OCI-LY7 (cell line): ENCODE measurements at regions not wholly inside any gene's neighbourhood (a gene's known extent, or its start where the extent isn't known, plus 50 kb on each side); places are given as distances from the start of the nearest gene placed in this dataset.
"Not testable (repeated sequence)": the region's sequence is repeated elsewhere in the genome, so short reads cannot be mapped to it uniquely, and the experiment has no call there.

Experiments used
- BruUV-seq: library from RNA; stranded (reverse); fragments of 400-500 nt; replicated peaks from 2 replicates; lab custom pipeline; 2021; lab: Mats Ljungman, UMichigan
- CTCF ChIA-PET: fragments of 300-600 bp; sonication (Branson Sonifier 250); formaldehyde crosslinking; loops from one replicate; lab custom pipeline; 2022; ENCODE audit warnings: antibody characterized with exemption; ENCODE audit not compliant: unreplicated experiment; lab: Charles Lee
- POLR2A ChIA-PET: fragments of 300-600 bp; sonication (Branson Sonifier 250); formaldehyde crosslinking; loops from one replicate; lab custom pipeline; 2022; ENCODE audit warnings: antibody characterized with exemption; lab: Charles Lee
- DNase-seq: peaks from one replicate; pipeline ENCODE4 v3.0.0-alpha.2; 2015; ENCODE audit warnings: low spot score
- H2AFZ ChIP-seq: fragments of 200-600 bp; sonication (generic), shearing (Covaris generic); 2 replicates; pipeline ENCODE4 v1.6.1; 2014; ENCODE audit warnings: mild to moderate bottlenecking, antibody characterized with exemption, low read length, moderate library complexity
- H3K27ac ChIP-seq: fragments of 200-600 bp; sonication (generic); 2 replicates; pipeline ENCODE4 v1.5.1; 2014; ENCODE audit warnings: mixed run types, low read depth, mild to moderate bottlenecking, moderate library complexity, low read length, inconsistent platforms; ENCODE audit not compliant: poor library complexity, severe bottlenecking
- H3K36me3 ChIP-seq: fragments of 200-600 bp; sonication (generic); 2 replicates; pipeline ENCODE4 v1.6.1; 2014; ENCODE audit warnings: mild to moderate bottlenecking, antibody characterized with exemption, low read length, moderate library complexity, mixed read lengths; ENCODE audit not compliant: insufficient read depth
- H3K4me1 ChIP-seq: fragments of 200-600 bp; sonication (generic); 2 replicates; pipeline ENCODE4 v1.5.1; 2014; ENCODE audit warnings: mild to moderate bottlenecking, low read length; ENCODE audit not compliant: insufficient read depth, poor library complexity, severe bottlenecking
- H3K4me2 ChIP-seq: fragments of 200-600 bp; sonication (generic); 2 replicates; pipeline ENCODE4 v1.6.1; 2014; ENCODE audit warnings: mild to moderate bottlenecking, low read length
- H3K4me3 ChIP-seq: fragments of 200-600 bp; sonication (generic); 2 replicates; pipeline ENCODE4 v1.5.1; 2014; ENCODE audit warnings: mild to moderate bottlenecking, low read depth, low read length; ENCODE audit not compliant: poor library complexity, severe bottlenecking
- H3K79me2 ChIP-seq: fragments of 200-600 bp; sonication (generic); 2 replicates; pipeline ENCODE4 v1.6.1; 2016; ENCODE audit warnings: low read depth, mild to moderate bottlenecking, low read length, moderate library complexity, mixed read lengths; ENCODE audit not compliant: insufficient read depth
- H3K9me2 ChIP-seq: fragments of 200-600 bp; sonication (generic); 2 replicates; pipeline ENCODE4 v1.6.1; 2016; ENCODE audit warnings: mild to moderate bottlenecking, low read length, mixed read lengths; ENCODE audit not compliant: insufficient read depth
- H3K9me3 ChIP-seq: fragments of 200-600 bp; sonication (generic); 2 replicates; pipeline ENCODE4 v1.6.1; 2014; ENCODE audit warnings: mild to moderate bottlenecking, mixed run types, low read length, mixed read lengths
- H4K20me1 ChIP-seq: fragments of 200-600 bp; sonication (generic); 2 replicates; pipeline ENCODE4 v1.6.1; 2014; ENCODE audit warnings: mild to moderate bottlenecking, antibody characterized with exemption, low read length, moderate library complexity, mixed read lengths; ENCODE audit not compliant: insufficient read depth
- intact Hi-C: fragments of 100-400 bp; cut with micrococcal nuclease; formaldehyde crosslinking; loops from one replicate; pipeline ENCODE4 v1.10.0; 2022; ENCODE audit not compliant: unreplicated experiment

- H4K20me1 ChIP-seq, H2AFZ ChIP-seq, H3K79me2 ChIP-seq, POLR2A ChIA-PET, H3K9me3 ChIP-seq, CTCF ChIA-PET, H3K4me3 ChIP-seq, DNase-seq, BruUV-seq, H3K36me3 ChIP-seq, H3K4me2 ChIP-seq, H3K27ac ChIP-seq, H3K4me1 ChIP-seq, H3K9me2 ChIP-seq, intact Hi-C loops: not testable (repeated sequence)
These were observed 5507.7 kb upstream of the TPTE start for GRCh38 chr21:5013455-5014304.

- H4K20me1 ChIP-seq, DNase-seq, H3K4me3 ChIP-seq, intact Hi-C loops, BruUV-seq, CTCF ChIA-PET, POLR2A ChIA-PET, H3K4me1 ChIP-seq, H3K9me3 ChIP-seq, H3K9me2 ChIP-seq, H3K27ac ChIP-seq, H3K4me2 ChIP-seq, H3K36me3 ChIP-seq, H3K79me2 ChIP-seq, H2AFZ ChIP-seq: not testable (repeated sequence)
These were observed 5506.2 kb upstream of the TPTE start for GRCh38 chr21:5015187-5015586.

- H3K9me2 ChIP-seq, H3K36me3 ChIP-seq, H3K4me1 ChIP-seq, CTCF ChIA-PET, H3K27ac ChIP-seq, H3K79me2 ChIP-seq, H3K9me3 ChIP-seq, DNase-seq, H2AFZ ChIP-seq, intact Hi-C loops, H3K4me2 ChIP-seq, POLR2A ChIA-PET, H3K4me3 ChIP-seq, BruUV-seq, H4K20me1 ChIP-seq: not testable (repeated sequence)
These were observed 5502.3 kb upstream of the TPTE start for GRCh38 chr21:5019120-5019519.

GRCh38 chr21:5021815-5022214 is 5499.6 kb upstream of the TPTE start:
- intact Hi-C loops, H3K36me3 ChIP-seq, H3K4me1 ChIP-seq, H3K4me3 ChIP-seq, H3K9me3 ChIP-seq, H3K79me2 ChIP-seq, H3K9me2 ChIP-seq, H4K20me1 ChIP-seq, POLR2A ChIA-PET, CTCF ChIA-PET, H2AFZ ChIP-seq, H3K4me2 ChIP-seq, DNase-seq, H3K27ac ChIP-seq, BruUV-seq: not testable (repeated sequence)

GRCh38 chr21:5022254-5022653 is 5499.1 kb upstream of the TPTE start:
- not testable (repeated sequence) for BruUV-seq, DNase-seq, H3K79me2 ChIP-seq

GRCh38 chr21:5022748-5023147 is 5498.6 kb upstream of the TPTE start:
- POLR2A ChIA-PET, result not testable (repeated sequence)

More at GRCh38 chr21:5022254-5022653, 5499.1 kb upstream of the TPTE start:
- POLR2A ChIA-PET, H2AFZ ChIP-seq, H3K27ac ChIP-seq, H3K4me1 ChIP-seq, H3K4me3 ChIP-seq, CTCF ChIA-PET, H3K4me2 ChIP-seq, intact Hi-C loops, H3K36me3 ChIP-seq, H4K20me1 ChIP-seq, H3K9me3 ChIP-seq, H3K9me2 ChIP-seq: not testable (repeated sequence)

More at GRCh38 chr21:5022748-5023147, 5498.6 kb upstream of the TPTE start:
- intact Hi-C loops, H3K4me1 ChIP-seq, H2AFZ ChIP-seq, H4K20me1 ChIP-seq, BruUV-seq, H3K9me3 ChIP-seq, DNase-seq, H3K27ac ChIP-seq, H3K36me3 ChIP-seq, H3K4me3 ChIP-seq, H3K9me2 ChIP-seq, H3K79me2 ChIP-seq, H3K4me2 ChIP-seq, CTCF ChIA-PET: not testable (repeated sequence)
